ENCODE measurements at regions not wholly inside any gene's neighbourhood (a gene's known extent, or its start where the extent isn't known, plus 50 kb on each side); places are given as distances from the start of the nearest gene placed in this dataset.
"Not testable (repeated sequence)": the region's sequence is repeated elsewhere in the genome, so short reads cannot be mapped to it uniquely, and the experiment has no call there.

GRCh38 chr13:76014406-76015318, 378.5 kb downstream of the LMO7 start:
- peak in 1 of 3 donors; percentile 66 for DNase-seq

GRCh38 chr13:76012091-76012721, 376.1 kb downstream of the LMO7 start:
- peak in 1 of 3 donors; percentile 34 for DNase-seq

GRCh38 chr13:76009267-76009890, 373.2 kb downstream of the LMO7 start:
- no peak for DNase-seq

- DNase-seq: peak in 1 of 3 donors; percentile 8
These were observed 368.3 kb downstream of the LMO7 start for GRCh38 chr13:76004416-76004815.

- DNase-seq: no peak
These were observed 364.0 kb downstream of the LMO7 start for GRCh38 chr13:76000131-76000530.

DNA sequence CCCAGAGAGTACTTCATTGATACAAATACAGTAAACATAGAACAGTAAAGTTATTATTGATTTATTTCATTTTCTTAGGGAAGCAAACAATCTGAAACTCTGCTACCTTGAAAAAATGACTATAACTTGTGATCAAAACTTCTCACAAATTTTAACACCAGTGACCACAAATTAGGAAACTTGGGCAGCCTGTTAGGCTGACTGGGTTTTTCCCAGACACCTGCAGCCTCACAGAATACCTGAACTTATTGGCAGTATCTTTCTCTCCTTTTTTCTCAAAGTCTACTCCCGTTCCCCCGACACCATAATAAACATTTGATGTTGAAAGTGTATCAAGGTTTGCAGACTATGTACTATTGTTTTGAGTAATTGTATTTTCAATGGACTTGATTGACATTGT, 360.5 kb downstream of the LMO7 start:
- no peak for DNase-seq

DNA sequence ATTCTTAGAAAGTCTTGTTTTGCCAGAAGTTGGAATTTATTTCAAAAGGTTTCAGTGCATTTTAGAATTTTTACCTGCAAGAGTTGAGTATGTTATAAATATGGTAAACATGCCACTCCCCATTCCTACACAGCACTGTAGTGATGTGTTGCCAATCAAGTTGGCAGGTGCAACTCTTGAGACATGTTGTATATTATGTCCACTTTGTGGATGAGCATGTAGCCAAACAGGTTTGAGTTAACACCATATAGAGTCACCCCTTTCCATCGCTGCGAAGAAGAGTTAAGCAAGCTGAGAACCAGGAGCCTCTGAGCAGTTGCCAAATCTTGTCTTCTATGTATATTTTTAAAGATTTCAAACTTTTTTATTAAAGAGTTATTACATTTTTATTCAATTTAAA, 359.8 kb downstream of the LMO7 start:
- DNase-seq: no peak

DNA sequence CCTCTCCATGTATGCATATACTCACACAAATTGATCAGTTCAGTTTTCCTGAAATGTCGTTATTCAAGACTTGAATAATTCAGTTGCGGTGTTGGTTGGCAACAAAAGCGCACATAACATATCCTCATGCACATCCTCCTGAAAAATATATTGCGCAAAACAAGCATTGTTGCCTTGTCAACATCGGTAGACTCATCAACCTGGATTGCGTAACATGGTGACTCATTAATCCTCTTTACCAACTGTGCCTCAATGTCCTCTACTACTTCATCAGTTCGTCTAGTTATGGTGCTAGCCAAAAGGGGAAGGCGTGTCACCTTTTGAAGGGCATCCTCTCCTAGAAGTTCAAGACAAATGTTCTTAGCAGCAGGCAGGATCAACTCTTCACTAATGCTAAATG, 357.7 kb downstream of the LMO7 start:
- DNase-seq: no peak

DNA sequence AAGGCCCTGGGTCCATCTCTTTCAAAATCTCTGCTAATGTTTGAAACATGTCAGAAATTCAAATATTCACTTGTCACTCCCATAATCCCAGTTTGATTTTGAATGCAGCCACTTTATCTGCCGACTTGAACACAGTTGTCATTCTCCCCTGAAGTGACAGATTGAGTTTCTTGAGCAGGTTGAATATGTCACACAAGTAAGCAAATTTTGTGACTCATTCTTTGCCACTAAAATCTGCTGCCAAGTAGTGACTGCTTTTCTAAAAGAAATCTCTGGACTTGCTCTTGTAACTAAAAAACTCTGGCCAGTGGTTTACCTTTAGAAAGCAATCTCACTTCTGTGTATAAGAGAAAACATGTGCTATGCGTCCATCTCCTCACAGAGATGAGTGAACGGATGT, 357.1 kb downstream of the LMO7 start:
- DNase-seq: no peak

- DNase-seq: no peak
These were observed 350.7 kb downstream of the LMO7 start for GRCh38 chr13:75986818-75987217.

- DNase-seq: no peak
These were observed 349.0 kb downstream of the LMO7 start for GRCh38 chr13:75985132-75985531.

- no peak for DNase-seq
These were observed 342.7 kb downstream of the LMO7 start for GRCh38 chr13:75978818-75979217.

DNA sequence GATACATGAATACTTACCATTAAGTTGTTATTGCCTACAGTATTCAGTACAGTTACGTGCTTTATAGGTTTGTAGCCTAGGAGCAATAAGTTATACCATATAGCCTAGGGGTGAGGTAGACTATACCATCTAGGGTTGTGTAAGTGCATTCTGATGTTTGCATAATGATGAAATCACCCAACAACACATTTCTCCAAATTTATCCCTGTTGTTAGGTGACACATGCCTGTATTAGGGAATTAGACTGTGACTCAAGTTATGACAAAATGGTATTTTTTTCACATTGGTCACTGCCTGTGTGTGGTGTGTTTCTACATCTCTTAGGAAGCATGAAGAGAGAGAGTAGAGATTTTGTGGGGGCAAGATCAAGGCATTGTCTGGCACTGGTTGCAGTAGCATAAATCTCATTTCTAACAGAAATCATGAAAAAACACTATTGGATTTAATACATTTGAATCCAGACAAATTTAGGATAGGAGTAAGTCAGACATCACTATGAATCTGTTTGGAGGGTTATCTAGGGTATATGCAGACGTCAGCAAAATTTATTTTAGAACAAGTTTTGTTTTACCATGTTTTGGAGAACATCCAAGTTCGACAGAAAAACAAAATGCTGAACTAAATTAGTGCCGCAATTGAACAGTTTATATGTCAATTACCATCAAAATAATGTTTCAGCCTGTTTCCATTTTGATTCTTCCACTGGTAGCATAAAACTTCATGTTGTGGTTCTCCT, 332.1 kb downstream of the LMO7 start:
- DNase-seq: peak in 1 of 3 donors; percentile 19

DNA sequence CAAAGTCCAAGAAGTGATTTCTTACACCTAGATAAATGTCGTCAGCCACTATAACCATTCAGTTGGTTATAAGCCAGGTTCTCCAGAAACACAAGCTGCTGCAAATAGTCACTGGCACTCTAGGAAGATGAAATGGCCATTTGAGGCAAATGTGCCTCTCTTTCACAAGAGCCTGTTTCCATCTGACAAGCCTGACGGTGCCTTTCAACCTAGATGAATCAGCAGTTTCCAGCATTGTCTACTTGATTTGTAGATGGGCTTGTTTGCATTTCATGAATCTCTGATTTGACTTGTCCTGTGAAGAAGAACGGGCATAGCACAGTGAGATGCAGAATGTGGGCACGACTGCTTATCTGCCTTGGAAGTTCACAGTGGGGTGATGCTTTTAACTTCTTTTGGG, 327.2 kb downstream of the LMO7 start:
- DNase-seq: no peak

DNA sequence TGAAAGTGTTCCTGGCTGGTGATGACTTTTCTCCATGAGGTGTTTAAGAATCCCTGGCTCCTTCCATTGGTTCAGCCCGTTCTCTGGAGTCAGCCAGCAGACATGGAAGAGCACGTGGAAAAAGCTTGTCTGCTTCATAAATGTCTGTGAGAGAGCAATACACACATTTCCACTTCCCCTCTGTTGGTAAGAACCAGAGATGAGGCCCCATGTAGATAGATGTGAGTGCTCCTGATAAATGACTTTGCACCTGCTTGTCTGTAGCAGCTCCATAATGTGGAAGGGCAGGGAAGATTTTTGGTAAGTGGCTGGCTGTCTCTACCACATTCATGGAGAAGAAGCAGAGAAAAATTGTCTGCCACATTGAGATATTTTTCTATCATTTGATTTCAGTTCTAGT, 325.8 kb downstream of the LMO7 start:
- no peak for DNase-seq

GRCh38 chr13:75960538-75960994, 324.4 kb downstream of the LMO7 start:
- no peak for DNase-seq

DNA sequence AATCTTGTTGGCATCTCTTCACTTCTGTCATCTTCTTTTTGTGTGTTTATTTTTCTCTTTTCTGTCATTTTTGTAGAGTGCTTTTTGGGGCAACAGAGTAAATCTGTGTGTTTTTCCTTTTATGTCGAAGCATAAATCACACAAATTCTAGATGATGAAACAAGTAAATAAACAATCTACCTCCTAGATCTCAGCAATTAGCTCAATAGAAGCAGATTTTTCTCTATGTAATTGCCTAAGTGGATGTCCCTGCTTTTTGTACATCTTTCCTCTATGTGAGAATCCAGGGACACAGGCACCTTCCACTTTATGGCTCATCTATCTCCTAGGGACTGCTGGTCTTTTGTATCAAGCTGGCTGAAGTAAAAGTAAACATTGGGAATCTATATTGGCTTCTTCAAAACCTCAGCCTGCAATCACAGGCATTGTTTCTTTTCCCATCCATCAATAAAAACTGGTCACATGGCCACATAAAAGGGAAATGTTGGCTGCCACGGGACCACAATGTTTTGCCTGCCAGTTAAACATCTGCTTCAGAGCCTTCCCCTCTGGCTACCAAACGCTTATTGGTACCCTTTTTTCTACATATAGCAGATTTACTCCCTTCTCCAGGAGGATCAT, 323.8 kb downstream of the LMO7 start:
- DNase-seq: no peak

DNA sequence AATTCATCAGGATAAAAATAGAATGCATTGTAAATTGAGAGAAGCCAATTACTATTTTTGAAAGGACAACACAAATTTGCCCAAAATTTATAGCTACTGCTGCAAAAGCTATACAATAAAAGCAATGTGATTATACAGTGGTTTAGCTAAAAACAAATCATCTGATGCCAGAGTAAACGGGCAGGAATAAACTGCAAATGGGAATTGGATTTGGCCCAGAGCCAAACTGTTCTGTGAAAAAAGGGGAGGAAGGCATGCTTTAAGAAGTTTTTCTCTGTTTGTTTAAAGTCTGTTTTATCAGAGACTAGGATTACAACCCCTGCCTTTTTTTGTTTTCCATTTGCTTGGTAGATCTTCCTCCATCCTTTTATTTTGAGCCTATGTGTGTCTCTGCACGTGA, 317.5 kb downstream of the LMO7 start:
- not testable (repeated sequence) for DNase-seq

DNA sequence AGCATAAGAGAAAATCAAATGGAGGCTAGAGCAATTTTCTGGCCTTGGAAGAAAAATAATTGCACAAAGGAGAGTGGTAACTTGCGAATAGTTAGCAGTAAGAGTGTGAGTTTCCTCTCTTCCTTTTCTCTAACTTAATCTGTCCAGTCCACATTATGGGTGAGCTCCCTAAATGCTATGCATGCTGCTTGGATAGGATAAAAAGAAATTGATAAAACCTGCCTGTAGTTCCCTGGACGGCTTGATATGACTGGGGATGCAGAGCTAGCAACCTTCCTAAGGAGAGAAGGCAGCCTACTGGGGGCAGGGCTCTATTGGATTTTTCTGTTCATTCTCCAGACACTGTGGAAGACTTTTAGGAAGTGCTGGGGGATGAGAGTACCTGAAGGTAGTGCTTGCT, 311.3 kb downstream of the LMO7 start:
- DNase-seq: no peak

GRCh38 chr13:75946536-75947284, 310.6 kb downstream of the LMO7 start:
- peak in 2 of 3 donors; percentile 29 to 48 for DNase-seq

Measured in muscle of back (tissue), 3 donors.